GM21447 (cell line): ENCODE measurements at regions not wholly inside any gene's neighbourhood (a gene's known extent, or its start where the extent isn't known, plus 50 kb on each side); places are given as distances from the start of the nearest gene placed in this dataset.
"Not testable (repeated sequence)": the region's sequence is repeated elsewhere in the genome, so short reads cannot be mapped to it uniquely, and the experiment has no call there.

Source experiments
- ATAC-seq: cut with Tn5 transposase; IDR thresholded peaks from one replicate; pipeline ENCODE4 v1.9.1; 2021; ENCODE audit not compliant: unreplicated experiment

- ATAC-seq, result no peak
Measured at GRCh38 chr1:80401757-80402156, 1395.2 kb upstream of the ADGRL4 start.

GRCh38 chr1:80392529-80392928 lies 1386.0 kb upstream of the ADGRL4 start:
- ATAC-seq, result no peak

GRCh38 chr1:80385650-80386049 lies 1379.1 kb upstream of the ADGRL4 start:
- ATAC-seq, result no peak

- no peak for ATAC-seq
Measured at GRCh38 chr1:80384959-80385358, 1378.4 kb upstream of the ADGRL4 start.

- no peak for ATAC-seq
Measured at GRCh38 chr1:80384083-80384830, 1377.7 kb upstream of the ADGRL4 start.

GRCh38 chr1:80375662-80376061 lies 1369.1 kb upstream of the ADGRL4 start:
- ATAC-seq, result no peak

GRCh38 chr1:80375109-80375508 lies 1368.6 kb upstream of the ADGRL4 start:
- no peak for ATAC-seq

- no peak for ATAC-seq
Measured at GRCh38 chr1:80369780-80370179, 1363.2 kb upstream of the ADGRL4 start.

GRCh38 chr1:80367058-80367457 lies 1360.5 kb upstream of the ADGRL4 start:
- no peak for ATAC-seq

- ATAC-seq, result no peak
Measured at GRCh38 chr1:80365359-80366021, 1359.0 kb upstream of the ADGRL4 start.

GRCh38 chr1:80363689-80364475 lies 1357.4 kb upstream of the ADGRL4 start:
- ATAC-seq, result no peak

GRCh38 chr1:80359666-80360065 lies 1353.1 kb upstream of the ADGRL4 start:
- ATAC-seq, result no peak

GRCh38 chr1:80349218-80349617 lies 1342.7 kb upstream of the ADGRL4 start:
- ATAC-seq, result no peak

- no peak for ATAC-seq
Measured at GRCh38 chr1:80341021-80341420, 1334.5 kb upstream of the ADGRL4 start.

- no peak for ATAC-seq
Measured at GRCh38 chr1:80318108-80318507, 1311.6 kb upstream of the ADGRL4 start.

GRCh38 chr1:80310703-80311245 lies 1304.2 kb upstream of the ADGRL4 start:
- no peak for ATAC-seq

- ATAC-seq, result no peak
Measured at GRCh38 chr1:80305466-80305865, 1298.9 kb upstream of the ADGRL4 start.

GRCh38 chr1:80293818-80294217 lies 1287.3 kb upstream of the ADGRL4 start:
- ATAC-seq, result no peak

- ATAC-seq, result not testable (repeated sequence)
Measured at GRCh38 chr1:80288750-80289149, 1282.2 kb upstream of the ADGRL4 start.

GRCh38 chr1:80282536-80282935 lies 1276.0 kb upstream of the ADGRL4 start:
- no peak for ATAC-seq

GRCh38 chr1:80278936-80279335 lies 1272.4 kb upstream of the ADGRL4 start:
- no peak for ATAC-seq

- ATAC-seq, result no peak
Measured at GRCh38 chr1:80274256-80274655, 1267.7 kb upstream of the ADGRL4 start.
